ENCODE measurements at regions not wholly inside any gene's neighbourhood (a gene's known extent, or its start where the extent isn't known, plus 50 kb on each side); places are given as distances from the start of the nearest gene placed in this dataset.

DNA sequence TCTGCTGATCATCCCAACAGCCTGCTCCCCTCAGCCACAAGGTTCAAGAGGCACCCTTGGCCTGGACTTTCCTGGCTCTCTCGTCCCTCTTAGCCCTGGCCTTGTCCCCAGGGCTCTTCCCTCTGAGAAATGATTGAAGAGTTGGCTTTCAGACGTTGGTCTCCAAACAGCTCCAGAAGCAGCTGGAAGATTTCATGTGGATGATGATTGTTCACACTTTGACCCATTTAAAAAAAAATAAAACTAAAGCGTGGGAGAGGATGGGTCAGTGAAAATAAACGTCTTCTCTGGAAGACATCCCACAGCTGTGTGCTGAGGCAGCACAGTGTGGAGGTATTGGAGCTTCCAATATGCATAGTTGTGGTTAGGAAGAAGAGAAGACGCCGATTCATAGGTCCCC lies 54.7 kb upstream of the CDH11 start:
- FAIRE-seq (no peak), DNase-seq (ENCODE audit: low read depth in 1 of 2, low spot score in 2 of 2) (no peak)
- Histone ChIP-seq H3K4me2 (ENCODE audit: insufficient read depth in 1 of 2, low read depth in 2 of 2, low read length in 2 of 2) (no peak overlapping the region), H3K27ac (ENCODE audit: low read depth, low read length) (no peak overlapping the region), H4K91ac (replicated peaks; ENCODE audit: insufficient read length, low read length) (no peak overlapping the region), H3K23me2 (ENCODE audit: low read depth, low read length) (no peaks in the 10 kb centered on the region; the same call in 1 of the 2 replicates), H4K8ac (ENCODE audit: extremely low read depth, insufficient read depth, low read length) (no peak overlapping the region), H2AK5ac (ENCODE audit: low read depth, low read length) (no peak overlapping the region), H3K23ac (ENCODE audit: insufficient read length) (no peak overlapping the region), H3K27me3 (replicated peaks in 1 of 4; ENCODE audit: control insufficient read depth in 3 of 4, extremely low read depth in 1 of 4, insufficient read depth in 3 of 4, low read length in 3 of 4) (no peaks in the 10 kb centered on the region), H4K5ac (ENCODE audit: insufficient read length, low read depth, low read length) (no peak overlapping the region), H3K56ac (replicated peaks; ENCODE audit: insufficient read length, low read depth, low read length) (no peak overlapping the region), H2AFZ (ENCODE audit: low read length) (no peak overlapping the region), H3K18ac (ENCODE audit: extremely low read depth, low read length) (no peak overlapping the region), H2BK15ac (ENCODE audit: low read length) (no peak overlapping the region), H3K79me2 (ENCODE audit: control insufficient read depth in 1 of 2, insufficient read depth in 2 of 2, low read length in 2 of 2) (no peaks in the 10 kb centered on the region), H3K14ac (ENCODE audit: insufficient read length) (no peak overlapping the region), H3K9ac (replicated peaks in 1 of 4; ENCODE audit: extremely low read depth in 1 of 4, low read depth in 3 of 4, low read length in 3 of 4) (no peak overlapping the region), H3K4ac (replicated peaks; ENCODE audit: insufficient read length, low read depth, low read length) (no peak overlapping the region), H3K4me3 (ENCODE audit: extremely low read depth in 1 of 4, insufficient read depth in 2 of 4, low read depth in 3 of 4, low read length in 4 of 4) (no peak overlapping the region), H3K4me1 (replicated peaks in 1 of 4; ENCODE audit: control insufficient read depth in 3 of 4, insufficient read depth in 4 of 4, low read length in 3 of 4) (no peaks in the 10 kb centered on the region), H3K79me1 (ENCODE audit: low read depth, low read length) (no peaks in the 10 kb centered on the region), H3K9me3 (ENCODE audit: insufficient read depth in 2 of 2, low read depth in 1 of 2, low read length in 1 of 2) (no peaks in the 10 kb centered on the region), H2BK5ac (ENCODE audit: low read depth, low read length) (no peak overlapping the region), H2BK12ac (ENCODE audit: low read depth, low read length) (no peak overlapping the region), H4K20me1 (replicated peaks in 1 of 2; ENCODE audit: control insufficient read depth in 1 of 2, insufficient read depth in 2 of 2, low read length in 2 of 2) (no peaks in the 10 kb centered on the region), H2BK20ac (ENCODE audit: low read length) (no peak overlapping the region), H2BK120ac (replicated peaks; ENCODE audit: low read depth, low read length) (no peak overlapping the region), H3K36me3 (ENCODE audit: control insufficient read depth in 2 of 4, insufficient read depth in 4 of 4, low read length in 3 of 4) (no peaks in the 10 kb centered on the region)
- ChIA-PET CTCF (ENCODE audit: partially characterized antibody) (interaction anchor here (0.5 kb wide), 1 partner anchor 107 kb away, joined by 3 read pairs; no protein-coding TSS in a partner anchor), POLR2A (ENCODE audit: partially characterized antibody) (interaction anchor here (0.7 kb wide), 1 partner anchor 27 kb away, joined by 3 read pairs; no protein-coding TSS in a partner anchor)
- no peak for TF ChIP-seq CBX5 (IDR thresholded peaks at IDR 0.05; ENCODE audit: low read depth, low read length)
- no peak for TF ChIP-seq ZNF274 (IDR thresholded peaks at IDR 0.05; ENCODE audit: borderline replicate concordance, extremely low read depth, low read length)
- TF ChIP-seq RFX5 (IDR thresholded peaks at IDR 0.05; ENCODE audit: borderline replicate concordance, low read depth, low read length), result no peak
- no peak for TF ChIP-seq EP300 (IDR thresholded peaks at IDR 0.05; ENCODE audit: borderline replicate concordance in 1 of 2, low read depth in 2 of 2, low read length in 2 of 2)
- TF ChIP-seq CHD1 (IDR thresholded peaks at IDR 0.05; ENCODE audit: low read depth, low read length), result no peak
- TF ChIP-seq SRF (IDR thresholded peaks at IDR 0.05; ENCODE audit: low read depth, low read length), result no peak
- no peak for TF ChIP-seq TAF7 (optimal IDR thresholded peaks at IDR 0.05; ENCODE audit: borderline replicate concordance, low read depth, low read length)
- no peak for TF ChIP-seq RBBP5 (IDR thresholded peaks at IDR 0.05; ENCODE audit: borderline replicate concordance, low read depth, low read length)
- TF ChIP-seq TAF1 (IDR thresholded peaks at IDR 0.05; ENCODE audit: low read depth, low read length), result no peak
- TF ChIP-seq SP4 (IDR thresholded peaks at IDR 0.05; ENCODE audit: low read length), result no peak
- no peak for TF ChIP-seq SP1 (IDR thresholded peaks at IDR 0.05; ENCODE audit: low read depth, low read length)
- no peak for TF ChIP-seq BCL11A (IDR thresholded peaks at IDR 0.05; ENCODE audit: low read depth in 2 of 2, low read length in 2 of 2)
- 73% methylated on average over 6 of the region's 6 CpGs; no CpG with 5 or more reads in 1 of the 2 experiments for WGBS, 2 experiments (ENCODE audit: extremely low coverage in 1 of 2, insufficient coverage in 1 of 2, insufficient read length in 1 of 2, insufficient replicate concordance in 2 of 2, low coverage in 1 of 2, low lambda C conversion rate in 2 of 2, missing lambda C conversion rate in 1 of 2)

Data from H1 (cell line).